Adrenal gland (tissue), 5 donors: ENCODE measurements at regions not wholly inside any gene's neighbourhood (a gene's known extent, or its start where the extent isn't known, plus 50 kb on each side); places are given as distances from the start of the nearest gene placed in this dataset.

Experiments used
- CTCF ChIP-seq, 6 experiments: fragments of 450-650 bp in 4 of 6; fragments of 200-600 bp in 2 of 6; sonication (generic) in 1 of 6; IDR thresholded peaks; 1 replicate in 5 of 6; 2 replicates in 1 of 6; pipeline versions ENCODE4 v1.5.1 to v1.8.0; 2016 to 2021; ENCODE audit warnings: antibody characterized with exemption in 6 of 6, mild to moderate bottlenecking in 2 of 6, moderate library complexity in 1 of 6
- POLR2A ChIP-seq, 2 donors: fragments of 450-650 bp; IDR thresholded peaks; one replicate each; pipeline ENCODE4 v1.6.1; 2017; ENCODE audit warnings: antibody characterized with exemption in 2 of 2, mild to moderate bottlenecking in 2 of 2, moderate library complexity in 1 of 2
- donor health status: DM: no; HTN: no; CAD: no.

- TF ChIP-seq CTCF (IDR thresholded peaks at IDR 0.05) = no peak
- TF ChIP-seq POLR2A (IDR thresholded peaks at IDR 0.05) = no peak
Observed at GRCh38 chr10:117627561-117627960, 85.0 kb downstream of the EMX2 start.
